BE2C (cell line): ENCODE measurements at regions not wholly inside any gene's neighbourhood (a gene's known extent, or its start where the extent isn't known, plus 50 kb on each side); places are given as distances from the start of the nearest gene placed in this dataset.

Source experiments
- DNase-seq: peaks from one replicate; pipeline ENCODE4 v3.0.0-alpha.2; 2020
- H3K27me3 ChIP-seq: fragments of 250-450 bp; sonication (Bioruptor Pico); 2 replicates; pipeline ENCODE4 v1.5.1; 2020; ENCODE audit warnings: mild to moderate bottlenecking
- H3K36me3 ChIP-seq: fragments of 250-450 bp; sonication (Bioruptor Pico); 2 replicates; pipeline ENCODE4 v1.5.1; 2020; ENCODE audit warnings: mild to moderate bottlenecking
- H3K4me1 ChIP-seq: fragments of 250-450 bp; sonication (Bioruptor Pico); 2 replicates; pipeline ENCODE4 v1.5.1; 2020
- H3K4me3 ChIP-seq: 2 replicates; pipeline ENCODE4 v1.5.1; 2011; ENCODE audit warnings: low read depth, low read length
- H3K9me3 ChIP-seq: fragments of 250-450 bp; sonication (Bioruptor Pico); 2 replicates; pipeline ENCODE4 v1.5.1; 2020
- CTCF ChIP-seq: IDR thresholded peaks from 2 replicates; pipeline ENCODE4 v1.5.1; 2012; ENCODE audit warnings: mild to moderate bottlenecking, low read depth, low read length

GRCh38 chr18:70382992-70383717 lies 94.3 kb downstream of the SOCS6 start:
- H3K4me1 ChIP-seq = peaks cover 3% of the 10 kb centered on the region; the same call in 1 of the 2 replicates
- H3K27me3 ChIP-seq = no peaks in the 10 kb centered on the region
- H3K9me3 ChIP-seq = no peaks in the 10 kb centered on the region
- no peak for DNase-seq
- no peak overlapping the region for H3K4me3 ChIP-seq
- H3K36me3 ChIP-seq = no peaks in the 10 kb centered on the region
- TF ChIP-seq CTCF = no peak

DNA sequence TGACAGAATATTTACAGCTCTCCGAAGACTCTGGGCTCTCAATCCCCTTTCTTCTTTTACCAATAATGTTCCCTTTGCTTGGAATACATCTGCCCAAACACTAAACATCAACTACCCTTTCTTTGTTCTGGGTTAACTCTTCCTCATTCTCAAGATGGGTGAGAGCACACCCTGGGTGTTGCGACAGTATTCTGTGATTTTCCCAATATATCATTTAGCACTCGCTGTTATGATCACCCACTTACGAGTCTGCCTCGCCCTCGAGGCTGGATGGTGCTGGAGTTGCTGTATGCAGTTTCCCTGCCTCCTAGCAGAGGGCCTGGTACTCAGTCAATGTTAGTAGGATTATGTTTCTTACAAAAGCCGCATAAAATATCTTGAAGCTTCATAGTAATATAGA lies 93.2 kb downstream of the SOCS6 start:
- no peaks in the 10 kb centered on the region for H3K36me3 ChIP-seq
- no peak overlapping the region for H3K4me3 ChIP-seq
- peaks cover 10% of the 10 kb centered on the region; the same call in 1 of the 2 replicates for H3K4me1 ChIP-seq
- no peaks in the 10 kb centered on the region for H3K9me3 ChIP-seq
- no peaks in the 10 kb centered on the region for H3K27me3 ChIP-seq
- TF ChIP-seq CTCF = no peak
- no peak for DNase-seq

GRCh38 chr18:70380915-70381896 lies 92.4 kb downstream of the SOCS6 start:
- DNase-seq = no peak
- no peaks in the 10 kb centered on the region for H3K27me3 ChIP-seq
- TF ChIP-seq CTCF = no peak
- peaks cover 10% of the 10 kb centered on the region for H3K4me1 ChIP-seq
- no peak overlapping the region for H3K4me3 ChIP-seq
- H3K36me3 ChIP-seq = no peaks in the 10 kb centered on the region
- no peaks in the 10 kb centered on the region for H3K9me3 ChIP-seq
